Subcutaneous abdominal adipose tissue (tissue), 5 donors: ENCODE measurements at regions not wholly inside any gene's neighbourhood (a gene's known extent, or its start where the extent isn't known, plus 50 kb on each side); places are given as distances from the start of the nearest gene placed in this dataset.

Experiments
- H3K27ac ChIP-seq: one replicate; pipeline ENCODE4 v1.7.0; 2013; ENCODE audit warnings: low read depth, mild to moderate bottlenecking, inconsistent platforms, low read length, moderate library complexity
- H3K27me3 ChIP-seq, 5 donors: one replicate each; pipeline ENCODE4 v1.7.0; 2013; ENCODE audit warnings: low read length in 5 of 5, inconsistent platforms in 1 of 5; ENCODE audit not compliant: control insufficient read depth in 5 of 5, insufficient read depth in 4 of 5
- H3K36me3 ChIP-seq, 5 donors: one replicate each; pipeline ENCODE4 v1.7.0; 2013; ENCODE audit warnings: low read length in 5 of 5; ENCODE audit not compliant: control insufficient read depth in 5 of 5, insufficient read depth in 5 of 5
- H3K4me1 ChIP-seq, 5 donors: one replicate each; pipeline ENCODE4 v1.7.0; 2013; ENCODE audit warnings: low read length in 5 of 5, mild to moderate bottlenecking in 3 of 5, moderate library complexity in 1 of 5; ENCODE audit not compliant: control insufficient read depth in 5 of 5, insufficient read depth in 5 of 5
- H3K4me3 ChIP-seq, 5 donors: one replicate each; pipeline ENCODE4 v1.7.0; 2013; ENCODE audit warnings: low read length in 5 of 5, low read depth in 1 of 5
- H3K9ac ChIP-seq, 5 donors: one replicate each; pipeline ENCODE4 v1.7.0; 2013; ENCODE audit warnings: low read length in 5 of 5, mild to moderate bottlenecking in 4 of 5, moderate library complexity in 3 of 5
- H3K9me3 ChIP-seq, 5 donors: one replicate each; pipeline ENCODE4 v1.7.0; 2013; ENCODE audit warnings: low read length in 5 of 5; ENCODE audit not compliant: control insufficient read depth in 5 of 5
- donor health status: healthy.
- donor health status: healthy.
- donor health status: healthy.
- donor health status: healthy.
- donor health status: healthy.

DNA sequence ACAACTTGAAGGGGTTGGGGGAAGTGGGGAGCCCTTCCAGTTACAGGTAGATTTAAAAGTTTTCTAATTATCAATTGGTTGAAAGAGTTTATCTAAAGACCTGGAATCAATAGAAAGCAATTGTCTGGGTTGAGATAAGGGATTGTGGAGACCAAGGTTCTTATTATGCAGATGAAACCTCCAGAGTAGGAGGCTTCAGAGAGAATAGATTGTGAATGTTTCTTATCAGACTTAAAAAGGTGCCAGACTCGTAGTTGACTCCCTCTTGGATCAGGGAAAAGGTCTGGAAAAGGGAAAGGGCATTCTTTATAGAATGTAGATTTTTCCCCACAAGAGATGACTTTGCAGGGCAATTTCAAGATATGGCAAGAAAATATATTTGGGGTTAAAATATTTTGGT is 100.8 kb downstream of the GADD45G start:
- Histone ChIP-seq H3K4me1 (peaks cover 0 to 18% (median 6%) of the 10 kb centered on the region in 5 donors), H3K27ac (no peak overlapping the region)

DNA sequence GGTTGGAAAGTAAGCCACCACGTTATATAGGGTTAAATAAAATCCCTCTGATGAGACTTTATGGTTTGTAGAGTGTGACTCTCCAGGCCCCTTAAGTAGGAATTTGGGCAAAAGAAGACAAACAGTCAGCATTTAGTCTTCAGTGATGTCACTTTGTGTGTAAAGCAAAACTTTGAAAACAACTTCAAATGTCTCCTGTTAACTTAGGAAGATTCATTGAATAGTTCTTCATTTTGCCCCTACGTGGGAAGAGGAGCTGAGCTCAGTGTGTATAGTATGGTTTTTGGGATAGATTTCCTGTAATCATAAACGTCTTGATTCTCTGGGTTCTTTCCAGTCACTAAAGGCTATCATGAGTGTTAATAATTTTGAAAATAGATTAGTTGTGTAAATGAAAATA is 101.3 kb downstream of the GADD45G start:
- H3K9me3 ChIP-seq = no peaks in the 10 kb centered on the region
- H3K4me1 ChIP-seq = peaks cover 0 to 20% (median 10%) of the 10 kb centered on the region in 5 donors
- no peak overlapping the region for H3K4me3 ChIP-seq
- H3K36me3 ChIP-seq = no peaks in the 10 kb centered on the region
- H3K27ac ChIP-seq = no peak overlapping the region
- peaks cover 0 to 6% (median 0%) of the 10 kb centered on the region in 5 donors for H3K27me3 ChIP-seq
- H3K9ac ChIP-seq = no peak overlapping the region

More for the DNA sequence above, 100.8 kb downstream of the GADD45G start:
- Histone ChIP-seq H3K9me3 (no peaks in the 10 kb centered on the region), H3K27me3 (peaks cover 0 to 6% (median 0%) of the 10 kb centered on the region in 5 donors), H3K4me3 (no peak overlapping the region), H3K9ac (no peak overlapping the region), H3K36me3 (no peaks in the 10 kb centered on the region)

DNA sequence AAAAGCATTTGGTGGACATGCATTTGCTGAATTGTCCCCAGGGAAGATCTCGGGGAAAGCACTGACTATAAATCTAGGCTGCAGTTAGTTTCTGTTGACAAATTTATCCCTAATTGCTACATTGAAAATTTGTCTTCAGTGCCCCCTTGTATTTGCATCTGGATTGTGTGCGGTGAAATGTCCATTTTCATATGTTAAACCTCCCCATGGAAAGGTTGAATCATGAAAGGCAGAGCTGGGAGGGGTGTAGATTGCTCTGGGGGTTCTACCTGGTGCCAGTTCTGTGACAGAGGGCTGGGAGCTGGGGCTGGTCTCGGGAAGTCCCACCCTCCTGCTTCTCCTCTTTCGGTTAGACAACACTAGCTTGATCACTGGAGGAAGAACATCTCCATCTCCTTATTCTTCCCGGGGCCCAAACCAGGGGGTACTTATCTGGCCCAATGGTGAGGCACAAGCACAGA is 101.9 kb downstream of the GADD45G start:
- Histone ChIP-seq H3K4me1 (peaks cover 0 to 20% (median 14%) of the 10 kb centered on the region in 5 donors), H3K36me3 (no peaks in the 10 kb centered on the region), H3K4me3 (no peak overlapping the region), H3K9me3 (no peaks in the 10 kb centered on the region), H3K27me3 (peaks cover 0 to 3% (median 0%) of the 10 kb centered on the region in 5 donors), H3K27ac (no peak overlapping the region), H3K9ac (no peak overlapping the region)

GRCh38 chr9:89710697-89711096 is 105.9 kb downstream of the GADD45G start:
- no peaks in the 10 kb centered on the region for H3K36me3 ChIP-seq
- H3K9me3 ChIP-seq = no peaks in the 10 kb centered on the region
- no peak overlapping the region for H3K9ac ChIP-seq
- H3K4me1 ChIP-seq = peaks cover 0 to 23% (median 14%) of the 10 kb centered on the region in 5 donors
- H3K27ac ChIP-seq = no peak overlapping the region
- H3K4me3 ChIP-seq = no peak overlapping the region
- no peaks in the 10 kb centered on the region for H3K27me3 ChIP-seq

GRCh38 chr9:89711866-89712265 is 107.1 kb downstream of the GADD45G start:
- Histone ChIP-seq H3K4me3 (no peak overlapping the region), H3K27ac (no peak overlapping the region)

GRCh38 chr9:89712283-89712682 is 107.5 kb downstream of the GADD45G start:
- no peak overlapping the region for H3K27ac ChIP-seq
- H3K4me3 ChIP-seq = no peak overlapping the region
- H3K4me1 ChIP-seq = peaks cover 0 to 18% (median 12%) of the 10 kb centered on the region in 5 donors
- no peak overlapping the region for H3K9ac ChIP-seq
- H3K27me3 ChIP-seq = no peaks in the 10 kb centered on the region
- peaks cover 0 to 2% (median under 1%) of the 10 kb centered on the region in 5 donors for H3K9me3 ChIP-seq
- H3K36me3 ChIP-seq = no peaks in the 10 kb centered on the region

More at GRCh38 chr9:89711866-89712265, 107.1 kb downstream of the GADD45G start:
- Histone ChIP-seq H3K36me3 (no peaks in the 10 kb centered on the region), H3K4me1 (peaks cover 0 to 20% (median 12%) of the 10 kb centered on the region in 5 donors), H3K9ac (no peak overlapping the region), H3K9me3 (no peaks in the 10 kb centered on the region), H3K27me3 (no peaks in the 10 kb centered on the region)

- Histone ChIP-seq H3K9ac (no peak overlapping the region), H3K36me3 (no peaks in the 10 kb centered on the region), H3K4me3 (no peak overlapping the region), H3K9me3 (peaks cover 0 to 9% (median 6%) of the 10 kb centered on the region in 5 donors), H3K4me1 (peaks cover 3 to 31% (median 23%) of the 10 kb centered on the region in 5 donors), H3K27ac (no peak overlapping the region), H3K27me3 (no peaks in the 10 kb centered on the region)
These were observed 109.5 kb downstream of the GADD45G start for GRCh38 chr9:89714321-89714720.

DNA sequence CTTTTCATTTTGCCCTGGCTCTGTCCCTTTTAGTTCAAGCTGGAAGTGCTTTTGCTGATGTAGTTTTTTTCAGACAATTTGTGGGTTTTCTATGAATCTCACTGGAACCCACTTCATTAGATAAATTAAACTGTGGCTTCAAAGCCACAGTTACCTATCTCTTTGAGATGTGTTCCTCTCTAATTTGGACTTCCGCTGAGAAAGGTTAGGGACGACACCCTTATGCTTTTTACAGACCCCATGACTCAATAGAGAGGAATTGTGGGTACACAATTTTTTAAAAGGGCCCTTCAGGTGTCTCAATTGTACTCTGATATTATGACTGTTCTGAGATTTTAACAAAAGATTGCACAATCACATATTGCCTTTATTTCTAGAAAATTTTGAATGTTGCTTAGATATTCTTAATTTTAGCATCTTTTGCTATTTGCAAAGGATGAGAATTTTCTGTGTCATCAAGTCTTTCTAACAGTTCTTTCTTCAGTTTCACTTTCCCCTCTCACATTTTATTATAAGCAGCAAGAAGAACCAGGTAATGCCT is 110.6 kb downstream of the GADD45G start:
- Histone ChIP-seq H3K27me3 (no peaks in the 10 kb centered on the region), H3K4me1 (peaks cover 3 to 26% (median 19%) of the 10 kb centered on the region in 5 donors), H3K9me3 (peaks cover 0 to 9% (median 8%) of the 10 kb centered on the region in 5 donors), H3K27ac (no peak overlapping the region), H3K9ac (no peak overlapping the region), H3K4me3 (no peak overlapping the region), H3K36me3 (no peaks in the 10 kb centered on the region)

GRCh38 chr9:89715881-89716280 is 111.1 kb downstream of the GADD45G start:
- Histone ChIP-seq H3K9me3 (peaks cover 0 to 9% (median 8%) of the 10 kb centered on the region in 5 donors), H3K9ac (no peak overlapping the region), H3K27me3 (no peaks in the 10 kb centered on the region), H3K36me3 (no peaks in the 10 kb centered on the region), H3K27ac (no peak overlapping the region), H3K4me1 (peaks cover 3 to 23% (median 16%) of the 10 kb centered on the region in 5 donors), H3K4me3 (no peak overlapping the region)

DNA sequence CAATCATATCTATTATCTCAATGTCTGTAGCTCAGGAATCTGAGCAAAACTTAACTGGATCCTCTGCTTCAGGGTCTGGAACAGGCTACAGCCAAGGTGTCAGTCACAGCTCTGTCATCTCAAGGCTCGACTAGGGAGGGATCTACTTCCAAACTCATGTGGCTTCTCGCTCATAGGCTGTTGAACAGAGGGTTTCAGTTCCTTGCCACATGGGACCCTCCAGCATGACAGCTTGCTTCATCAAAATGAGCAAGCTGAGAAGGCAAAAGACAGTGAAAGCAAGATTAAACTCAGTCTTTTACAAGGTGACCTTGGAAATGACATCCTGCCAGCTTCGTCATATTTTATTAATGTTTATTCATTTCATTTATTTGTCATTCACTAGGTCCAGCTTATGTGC is 111.7 kb downstream of the GADD45G start:
- Histone ChIP-seq H3K4me3 (no peak overlapping the region), H3K27me3 (no peaks in the 10 kb centered on the region), H3K9ac (no peak overlapping the region), H3K9me3 (peaks cover 0 to 9% (median 8%) of the 10 kb centered on the region in 5 donors), H3K4me1 (peaks cover 3 to 24% (median 18%) of the 10 kb centered on the region in 5 donors), H3K36me3 (no peaks in the 10 kb centered on the region), H3K27ac (no peak overlapping the region)
